IMR-90 (cell line): ENCODE measurements at regions not wholly inside any gene's neighbourhood (a gene's known extent, or its start where the extent isn't known, plus 50 kb on each side); places are given as distances from the start of the nearest gene placed in this dataset.

Source experiments
- BHLHE40 ChIP-seq: fragments of 150-350 bp; IDR thresholded peaks from 2 replicates; pipeline ENCODE4 v1.6.1; 2016; ENCODE audit warnings: mild to moderate bottlenecking, low read depth, low read length
- CEBPB ChIP-seq: IDR thresholded peaks from 2 replicates; pipeline ENCODE4 v1.6.1; 2012; ENCODE audit warnings: low read depth, low read length, improper control_type of control experiment
- CTCF ChIP-seq: conservative IDR thresholded peaks from 2 replicates; pipeline ENCODE4 v1.5.1; 2012; ENCODE audit warnings: mild to moderate bottlenecking, low read depth, low read length, improper control_type of control experiment
- MAFK ChIP-seq: IDR thresholded peaks from 2 replicates; pipeline ENCODE4 v1.6.1; 2012; ENCODE audit warnings: low read depth, low read length, improper control_type of control experiment
- POLR2A ChIP-seq: IDR thresholded peaks from 2 replicates; pipeline ENCODE4 v1.6.1; 2012; ENCODE audit warnings: mild to moderate bottlenecking, low read depth, low read length
- TF ChIP-seq, protein P1 (sequence below): fragments of 150-350 bp; IDR thresholded peaks from 2 replicates; pipeline ENCODE4 v1.6.1; 2017; ENCODE audit warnings: mild to moderate bottlenecking, antibody characterized with exemption, low read length, low read depth

DNA sequence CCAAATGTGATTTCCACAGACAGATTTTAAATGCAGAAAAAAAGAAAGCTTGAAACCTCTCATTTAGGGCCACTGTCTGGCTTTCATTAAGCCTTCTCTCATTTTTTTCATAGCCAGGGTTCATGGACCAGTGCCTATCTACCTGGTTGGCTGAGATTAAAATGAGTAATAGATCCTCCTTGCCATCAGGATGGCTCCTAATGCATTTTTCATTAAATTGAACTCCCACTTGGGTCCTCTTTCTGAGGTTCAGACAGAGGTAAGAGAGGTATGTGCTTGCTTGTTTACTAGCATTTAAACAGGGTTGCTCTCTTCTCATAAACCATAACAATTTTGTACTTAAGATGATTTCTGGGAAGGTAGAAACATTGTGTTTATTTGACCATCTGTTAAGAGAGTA is 473.0 kb downstream of the TBC1D4 start:
- TF ChIP-seq CTCF, result no peak
- TF ChIP-seq BHLHE40, result no peak
- no peak for TF ChIP-seq CEBPB
- TF ChIP-seq MAFK, result no peak
- TF ChIP-seq, protein P1, sequence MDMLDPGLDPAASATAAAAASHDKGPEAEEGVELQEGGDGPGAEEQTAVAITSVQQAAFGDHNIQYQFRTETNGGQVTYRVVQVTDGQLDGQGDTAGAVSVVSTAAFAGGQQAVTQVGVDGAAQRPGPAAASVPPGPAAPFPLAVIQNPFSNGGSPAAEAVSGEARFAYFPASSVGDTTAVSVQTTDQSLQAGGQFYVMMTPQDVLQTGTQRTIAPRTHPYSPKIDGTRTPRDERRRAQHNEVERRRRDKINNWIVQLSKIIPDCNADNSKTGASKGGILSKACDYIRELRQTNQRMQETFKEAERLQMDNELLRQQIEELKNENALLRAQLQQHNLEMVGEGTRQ, result no peak
- no peak for TF ChIP-seq POLR2A
